HG03442 (cell line): ENCODE measurements at regions not wholly inside any gene's neighbourhood (a gene's known extent, or its start where the extent isn't known, plus 50 kb on each side); places are given as distances from the start of the nearest gene placed in this dataset.
A peak's percentile ranks its signal among the peaks of the same experiment; 100 is the strongest.
"Not testable (repeated sequence)": the region's sequence is repeated elsewhere in the genome, so short reads cannot be mapped to it uniquely, and the experiment has no call there.

Experiments
- ATAC-seq: cut with Tn5 transposase; IDR thresholded peaks from one replicate; pipeline ENCODE4 v1.9.1; 2021; ENCODE audit warnings: mild to moderate bottlenecking, moderate library complexity; ENCODE audit not compliant: unreplicated experiment

DNA sequence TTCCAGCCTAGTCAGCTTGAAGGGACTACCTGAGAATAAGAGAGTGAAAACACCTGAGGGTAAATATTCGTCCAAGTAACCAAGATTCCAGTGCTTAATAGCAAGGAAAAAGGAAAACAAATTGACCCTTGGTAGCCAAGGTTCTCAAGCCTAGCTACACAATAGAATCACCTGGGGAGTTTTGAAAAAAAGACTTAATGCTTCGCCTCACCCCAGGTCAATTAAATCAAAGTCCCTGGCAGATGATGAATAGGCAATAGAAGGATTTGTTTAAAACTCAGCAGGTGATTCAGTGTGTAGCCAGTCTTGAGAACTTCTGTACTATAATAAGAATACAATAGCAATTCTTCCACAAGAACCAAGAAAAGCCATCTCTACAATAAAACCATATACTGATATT, 500.2 kb downstream of the XIRP2 start:
- ATAC-seq = no peak

DNA sequence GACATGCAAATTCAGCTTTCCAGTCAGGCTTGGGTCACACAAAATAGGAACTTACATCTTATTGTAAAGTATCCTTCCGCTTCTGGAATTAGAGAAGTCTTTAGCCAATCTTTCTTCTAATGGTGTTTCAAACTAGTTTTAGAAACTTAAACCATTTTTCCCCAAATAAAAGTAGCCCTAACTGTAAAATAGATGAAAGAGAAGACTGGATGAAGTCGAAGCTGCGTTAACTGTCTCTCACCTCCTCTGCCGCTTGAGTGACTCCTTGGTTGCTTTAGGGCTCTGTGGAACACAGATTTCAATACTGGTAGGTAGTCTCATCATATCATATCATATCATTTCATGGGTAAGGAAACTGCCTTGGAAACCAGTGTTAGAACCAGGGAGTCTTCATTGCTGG, 498.4 kb downstream of the XIRP2 start:
- ATAC-seq = no peak

DNA sequence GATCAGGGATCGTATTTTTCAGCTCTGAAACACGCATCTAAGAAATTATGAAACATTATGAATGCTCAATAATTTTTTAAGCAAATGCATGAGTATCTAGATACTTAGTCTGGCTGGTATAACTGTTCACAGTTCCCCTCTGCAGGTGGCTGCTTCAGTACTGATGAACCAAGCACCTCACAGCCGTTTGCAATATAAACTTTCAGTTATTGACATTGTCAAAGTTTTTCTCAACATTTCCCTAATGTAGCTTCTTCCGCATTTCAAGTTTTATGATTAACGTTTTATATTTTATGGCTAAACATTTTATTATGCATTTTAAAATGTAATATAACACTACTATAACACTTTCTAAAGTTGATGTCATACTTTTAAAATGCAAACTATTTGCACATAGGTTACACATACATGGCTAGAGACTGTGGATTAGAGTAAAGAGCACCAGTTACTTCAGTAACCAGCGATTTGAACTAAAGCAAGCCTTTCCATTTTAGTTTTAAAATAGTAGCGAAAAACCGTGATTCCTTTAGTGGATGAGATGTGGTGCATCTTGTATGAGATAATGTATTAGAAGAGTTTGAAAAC, 495.4 kb downstream of the XIRP2 start:
- no peak for ATAC-seq

DNA sequence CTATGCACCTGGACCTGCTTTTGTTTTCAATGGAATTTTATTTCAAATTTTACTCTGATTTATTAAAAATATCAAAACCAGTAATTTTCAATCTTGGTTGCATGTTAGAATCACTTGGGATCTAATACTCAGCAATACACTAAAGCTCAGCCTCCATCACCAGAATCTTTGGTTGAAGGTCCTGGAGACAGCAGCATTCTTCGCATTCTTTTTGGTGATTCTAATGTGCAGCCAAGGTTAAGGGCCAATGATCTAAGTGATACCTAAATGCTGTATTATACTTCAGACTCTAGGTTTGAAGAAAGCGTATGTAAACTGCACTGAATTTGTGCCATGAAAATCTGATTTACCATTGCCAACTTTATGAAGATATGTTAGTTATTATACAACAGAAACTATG, 493.1 kb downstream of the XIRP2 start:
- ATAC-seq = no peak

DNA sequence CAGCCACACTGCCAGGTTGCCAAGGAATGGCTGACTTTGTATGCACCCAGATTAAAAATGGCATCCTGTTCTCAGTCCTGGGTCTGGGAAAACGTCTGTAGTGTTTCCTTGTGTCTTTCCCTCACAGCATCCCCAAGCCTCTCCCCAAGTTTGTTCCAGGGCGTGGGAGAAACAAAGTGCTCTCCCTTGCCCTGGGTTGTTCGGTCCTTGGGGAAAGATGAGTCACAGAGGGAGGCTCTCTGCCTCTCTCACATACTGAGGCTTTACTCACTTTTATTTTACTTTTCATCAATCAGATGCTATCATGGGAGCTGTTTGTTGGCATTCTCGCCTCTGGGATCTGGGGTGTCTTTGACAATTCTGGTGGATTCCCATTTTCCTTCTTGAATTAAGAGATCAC, 492.3 kb downstream of the XIRP2 start:
- no peak for ATAC-seq

DNA sequence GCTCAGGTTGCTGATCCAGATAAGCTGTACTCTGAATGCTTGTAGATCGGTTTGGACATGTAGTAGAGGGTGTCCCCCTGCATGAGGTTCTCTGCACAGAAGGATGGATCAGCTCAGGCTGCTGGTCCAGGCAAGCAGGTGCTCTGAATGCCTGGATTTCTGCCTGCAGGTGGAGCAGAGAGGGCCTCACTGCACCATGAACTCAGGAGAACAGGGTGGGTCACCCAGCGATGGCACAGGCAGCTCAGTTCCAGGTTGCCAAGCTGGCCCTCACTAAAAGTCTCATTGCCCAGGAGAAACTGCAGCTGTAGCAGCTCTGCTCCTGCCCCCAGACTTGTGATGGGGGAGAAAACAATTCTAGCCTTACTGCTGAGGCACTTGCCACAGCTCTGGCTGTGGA, 491.8 kb downstream of the XIRP2 start:
- no peak for ATAC-seq

DNA sequence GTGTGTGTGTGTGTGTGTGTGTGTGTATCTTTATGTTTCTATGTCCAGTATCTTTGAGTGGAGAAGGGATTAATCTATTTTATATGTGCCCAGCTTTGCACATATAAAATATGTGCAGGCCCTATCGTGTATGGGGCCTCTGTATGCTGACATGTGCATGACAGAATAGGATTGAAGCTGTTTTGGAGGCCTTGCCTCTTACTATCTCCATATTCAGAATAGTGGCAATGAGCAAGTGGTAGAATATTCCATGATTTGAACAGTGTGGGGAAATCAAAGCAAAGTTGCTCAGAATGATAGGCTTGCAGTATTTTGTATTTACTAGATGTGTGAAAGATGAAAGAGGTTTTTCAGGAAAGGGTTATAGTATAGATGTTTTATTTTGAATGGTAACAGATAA, 480.8 kb downstream of the XIRP2 start:
- ATAC-seq = no peak

DNA sequence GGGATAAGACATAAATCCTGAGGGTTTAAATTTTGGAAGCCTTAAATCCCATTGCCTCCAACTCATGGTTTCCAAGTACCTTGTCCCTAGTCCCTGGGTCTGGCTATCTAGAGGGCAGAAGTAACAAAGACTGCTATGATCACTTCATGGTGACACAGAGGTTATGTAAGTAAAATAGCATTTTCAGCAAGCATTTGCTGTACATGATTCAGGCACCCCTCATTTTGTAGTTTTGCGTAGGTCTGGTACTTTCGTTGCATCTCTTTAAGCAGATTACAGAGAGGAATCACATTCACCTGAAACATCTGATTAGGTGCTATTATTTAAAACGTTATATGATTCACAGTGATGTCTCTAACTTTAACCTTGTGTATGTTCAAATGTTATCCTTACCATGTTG, 480.1 kb downstream of the XIRP2 start:
- no peak for ATAC-seq

DNA sequence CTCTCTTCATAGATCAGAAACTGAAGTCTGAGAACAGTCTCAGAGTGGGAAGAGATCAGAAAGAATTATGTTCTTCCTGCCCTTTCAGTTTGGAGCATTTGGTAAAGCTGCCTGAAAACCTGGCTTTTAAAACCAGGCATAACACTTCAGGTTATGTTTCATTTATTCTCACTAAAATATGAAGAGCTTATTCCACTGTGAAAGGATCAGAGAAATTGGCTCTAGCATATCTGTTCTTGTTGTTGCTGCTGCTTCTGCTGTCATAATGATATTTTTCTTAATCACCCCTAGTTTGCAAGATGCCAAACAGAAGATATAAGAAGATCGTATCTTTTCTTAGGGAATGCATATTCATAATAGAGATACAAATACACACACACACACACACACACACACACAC, 476.9 kb downstream of the XIRP2 start:
- no peak for ATAC-seq

DNA sequence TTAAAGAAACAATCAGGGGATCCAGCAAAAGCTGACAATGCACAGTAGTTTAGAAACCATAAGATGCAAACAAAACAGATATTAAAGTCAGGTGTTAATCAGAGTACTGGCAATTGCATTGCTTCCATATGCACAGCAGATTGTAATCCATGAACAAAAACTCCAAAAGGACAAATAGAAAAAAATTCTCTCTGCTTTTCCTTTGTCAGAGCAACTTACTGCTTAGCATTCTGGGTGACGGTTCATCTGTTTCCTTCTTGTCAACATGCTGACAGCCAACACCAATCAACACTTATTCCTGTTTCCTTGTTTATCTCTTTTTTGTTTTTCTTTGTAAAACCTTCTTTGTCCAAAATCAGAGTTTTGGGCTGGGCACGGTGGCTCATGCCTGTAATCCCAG, 473.1 kb downstream of the XIRP2 start:
- ATAC-seq = no peak

DNA sequence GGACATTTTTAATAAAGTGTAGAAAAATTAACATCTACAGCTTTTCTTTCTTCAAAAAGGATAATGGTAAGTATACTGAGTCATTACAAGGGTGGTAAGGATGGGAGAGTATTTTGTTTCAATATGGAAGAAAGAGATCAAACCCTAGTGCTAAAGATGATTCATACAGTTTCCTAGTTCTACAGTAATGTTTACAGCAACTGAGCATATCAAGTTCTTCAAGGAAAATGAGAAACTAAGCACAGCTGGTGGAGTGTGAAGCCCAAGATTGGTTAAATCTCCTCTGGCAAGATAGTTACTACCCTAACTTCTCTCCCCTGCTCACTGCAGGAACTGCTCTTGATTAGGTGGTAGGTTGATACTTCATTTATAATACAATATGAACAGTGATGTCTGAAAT, 467.5 kb downstream of the XIRP2 start:
- ATAC-seq = no peak

DNA sequence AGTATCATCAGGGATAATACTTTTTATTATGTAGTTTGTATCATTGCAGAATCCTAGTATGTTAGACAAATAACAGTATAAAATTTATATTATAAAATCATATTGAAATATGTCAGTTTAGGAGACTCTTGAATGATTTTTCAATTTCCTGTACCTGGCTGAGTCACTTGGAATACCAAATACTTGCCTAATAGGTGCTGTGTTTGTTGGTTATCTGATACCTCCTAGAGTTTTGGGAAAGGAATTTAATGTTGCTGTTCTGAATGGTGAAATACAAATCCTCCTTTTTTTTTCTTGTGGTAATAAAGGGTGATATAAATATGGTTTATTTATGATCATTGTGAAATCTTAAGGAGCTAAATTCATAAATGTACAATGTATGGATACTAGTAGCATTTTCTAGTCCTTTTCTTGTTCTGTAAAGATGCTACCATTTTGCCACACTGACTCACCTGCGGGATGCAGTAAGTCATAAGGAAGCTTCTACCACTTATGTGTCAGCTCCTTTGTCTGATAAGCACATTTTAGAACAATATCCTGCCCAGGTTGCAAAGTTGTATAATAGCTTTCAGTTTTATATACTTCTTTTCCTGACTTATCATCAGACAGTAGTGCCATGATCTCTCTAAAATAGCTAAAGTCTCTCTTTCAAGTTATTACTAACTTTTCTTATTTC, 465.5 kb downstream of the XIRP2 start:
- ATAC-seq = no peak

DNA sequence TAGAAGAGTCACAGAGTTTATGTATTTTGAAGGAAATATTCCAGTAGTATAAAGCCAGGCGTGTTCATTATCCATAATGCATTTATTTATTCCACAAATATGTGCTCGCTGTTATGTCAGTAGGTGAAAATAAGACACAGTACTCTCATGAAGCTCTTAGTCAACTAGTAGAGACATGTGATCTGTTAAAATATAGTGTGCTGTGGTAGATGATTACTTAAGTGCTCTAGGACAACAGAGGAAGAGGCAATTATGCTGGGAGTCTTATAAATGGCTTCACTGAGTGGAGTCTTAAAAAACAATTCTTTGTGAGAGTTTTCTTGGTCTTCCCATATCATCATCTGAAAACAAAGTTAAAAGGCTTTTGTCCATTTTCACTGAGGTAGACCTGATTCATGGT, 457.3 kb downstream of the XIRP2 start:
- no peak for ATAC-seq

DNA sequence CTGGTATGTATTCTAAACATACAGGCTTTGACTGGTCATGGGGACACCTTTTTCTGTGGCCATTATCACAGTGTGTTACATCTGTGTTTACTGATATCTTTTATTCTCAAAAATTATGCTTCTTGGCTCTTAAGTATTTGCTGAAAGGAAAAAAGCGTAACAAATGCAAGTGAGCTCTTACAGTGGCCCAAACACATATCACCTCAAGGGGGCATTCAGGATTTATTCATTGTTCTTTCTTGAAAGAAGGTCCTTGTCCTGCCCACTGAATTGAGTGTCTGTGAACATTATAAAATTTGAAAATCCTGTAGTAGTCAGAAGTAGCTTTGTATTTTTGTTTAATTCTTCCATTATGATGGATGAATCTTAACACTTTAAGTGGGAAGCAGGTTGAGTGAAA, 454.5 kb downstream of the XIRP2 start:
- no peak for ATAC-seq

DNA sequence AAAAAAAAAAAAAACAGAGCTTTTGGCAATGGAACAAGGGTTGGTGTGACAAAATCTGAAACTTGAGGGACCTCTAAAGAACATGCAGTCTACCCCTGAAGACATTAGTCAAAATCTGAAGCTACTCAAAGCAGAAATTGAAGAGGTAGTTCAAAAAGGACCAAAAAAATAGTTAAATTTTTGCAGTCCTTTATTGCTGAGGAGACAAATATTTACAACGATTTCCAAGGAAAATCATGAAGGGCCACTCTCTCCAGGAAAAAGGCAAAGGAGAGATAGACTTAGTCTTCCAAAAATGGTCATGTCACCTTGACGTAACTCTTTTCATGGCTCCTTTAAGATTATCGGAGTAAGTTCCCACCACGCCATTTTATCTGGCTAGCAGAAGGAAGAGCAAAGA, 452.0 kb downstream of the XIRP2 start:
- no peak for ATAC-seq

DNA sequence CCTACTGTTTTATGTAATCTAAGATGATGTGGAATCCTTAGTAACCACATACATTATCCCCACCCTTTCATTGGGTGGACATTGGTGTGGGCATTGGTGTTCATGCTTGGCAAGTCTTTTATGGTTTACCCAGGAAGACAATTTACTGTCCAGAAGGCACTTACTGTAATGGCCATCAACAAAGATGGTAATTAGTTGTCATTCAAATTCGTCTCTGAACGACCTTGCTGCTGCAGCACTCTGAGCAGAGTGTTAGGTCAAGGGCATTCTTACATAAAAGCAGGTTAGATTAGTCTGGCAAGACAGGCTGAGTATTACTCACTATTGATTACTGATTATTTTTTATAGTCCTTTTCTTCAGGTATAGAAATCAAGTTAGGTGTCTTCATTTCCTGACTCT, 447.9 kb downstream of the XIRP2 start:
- no peak for ATAC-seq

DNA sequence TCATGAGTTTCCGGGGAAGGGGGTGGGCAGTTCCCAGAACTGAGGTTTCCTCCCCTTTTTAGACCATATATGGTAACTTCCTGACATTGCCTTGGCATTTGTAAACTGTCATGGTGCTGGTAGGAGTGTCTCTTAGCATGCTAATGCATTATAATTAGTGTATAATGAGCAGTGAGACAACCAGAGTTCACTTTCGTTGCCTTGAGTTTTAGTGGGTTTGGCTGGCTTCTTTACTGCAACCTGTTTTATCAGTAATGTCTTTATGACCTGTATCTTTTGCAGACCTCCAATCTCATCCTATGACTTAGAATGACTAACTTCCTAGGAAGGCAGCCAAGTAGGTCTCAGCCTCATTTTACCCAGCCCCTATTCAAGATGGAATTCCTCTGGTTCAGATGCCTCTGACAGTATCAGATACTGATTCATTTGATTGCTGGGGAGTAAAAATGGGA, 447.3 kb downstream of the XIRP2 start:
- no peak for ATAC-seq

DNA sequence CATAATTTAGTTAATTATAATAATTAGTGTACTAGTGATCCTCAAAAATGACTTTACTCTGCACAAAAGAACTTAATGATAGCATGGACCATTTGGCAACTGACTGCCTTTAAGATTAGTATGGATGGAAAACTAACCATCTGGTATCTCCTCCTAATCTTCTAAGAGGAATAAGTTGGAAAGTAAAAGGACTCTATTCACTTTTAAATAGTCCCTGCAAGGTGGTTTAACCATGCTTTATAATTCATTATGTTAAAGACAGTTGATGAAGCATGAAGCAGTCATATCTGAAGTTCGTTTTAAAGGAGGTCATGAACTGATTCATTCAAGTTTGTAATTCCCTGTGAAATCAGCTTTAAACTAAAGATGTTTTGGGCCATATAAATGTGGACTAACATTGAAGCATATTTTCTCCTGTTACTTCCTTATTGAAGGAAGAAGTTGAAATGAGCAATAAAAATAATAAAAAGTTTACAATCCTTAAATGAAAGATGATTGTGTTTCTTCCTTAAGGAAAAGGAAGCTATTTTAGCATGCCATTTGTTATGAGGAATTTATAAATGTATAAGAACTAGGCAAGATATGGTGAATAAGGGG, 446.0 kb downstream of the XIRP2 start:
- ATAC-seq = no peak

DNA sequence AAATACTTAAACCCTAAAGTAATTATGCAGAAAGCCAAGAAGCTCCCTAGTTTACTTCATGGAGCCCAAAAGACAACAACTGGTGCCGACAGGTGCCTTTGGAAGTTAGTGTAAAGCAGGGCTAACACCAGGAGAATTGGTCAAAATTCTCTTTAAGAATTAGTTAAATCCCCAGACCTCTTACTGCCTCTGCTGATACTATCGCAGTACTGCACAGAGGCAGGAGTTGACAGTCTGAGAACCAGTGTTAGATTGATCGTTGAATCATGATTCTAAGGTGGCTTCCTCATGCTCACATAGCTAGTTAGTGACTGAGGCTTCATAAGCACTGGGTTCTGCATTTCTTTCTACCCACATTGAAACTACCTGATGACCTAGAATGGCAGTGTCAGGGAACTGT, 445.0 kb downstream of the XIRP2 start:
- ATAC-seq = no peak

DNA sequence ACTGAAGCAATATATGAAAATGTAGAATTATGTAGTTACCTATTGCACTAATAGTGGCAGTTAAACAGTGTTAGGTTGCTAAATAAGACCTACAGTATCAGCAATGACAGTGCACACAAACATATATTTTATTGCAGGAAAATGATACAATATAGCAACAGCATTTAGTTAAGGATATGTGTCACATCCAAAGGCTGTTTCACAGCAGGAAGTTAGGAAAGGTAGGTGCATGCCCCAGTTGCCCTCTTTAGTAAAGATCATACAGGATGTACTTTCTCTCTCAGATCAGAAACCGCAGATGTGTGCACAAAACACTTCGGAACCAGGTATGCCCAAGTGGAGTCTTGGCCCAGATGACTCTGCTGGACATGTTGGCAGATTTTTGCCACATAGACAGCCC, 444.1 kb downstream of the XIRP2 start:
- no peak for ATAC-seq

DNA sequence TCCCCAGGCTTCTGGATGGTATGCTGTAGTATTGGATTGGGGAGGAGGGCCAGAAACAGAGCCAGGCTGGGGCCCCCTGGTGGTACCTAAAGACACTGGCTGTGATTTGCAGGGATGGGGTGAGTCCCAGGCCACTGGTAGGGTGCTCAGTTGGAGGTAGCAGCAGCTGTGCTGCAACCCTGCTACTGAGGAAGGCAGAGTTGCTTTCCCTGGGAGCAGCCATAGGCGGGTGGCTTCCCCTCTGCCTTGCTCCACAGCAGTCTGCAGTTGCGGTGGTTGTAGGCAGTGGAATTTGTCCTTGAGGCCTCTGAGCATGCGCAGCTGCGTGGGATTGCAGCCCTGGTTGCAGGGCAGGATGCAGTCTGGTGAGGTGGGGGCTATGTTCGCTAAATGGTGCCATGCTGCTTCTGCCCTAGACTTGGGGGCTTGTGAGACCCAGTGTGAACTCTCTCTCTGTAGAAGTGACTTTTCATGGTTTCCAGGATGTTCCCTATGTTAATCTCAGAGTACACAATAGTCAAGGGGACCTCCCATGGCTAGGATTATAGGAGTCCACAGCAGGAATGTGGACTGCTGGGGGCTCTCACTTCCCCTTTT, 443.5 kb downstream of the XIRP2 start:
- ATAC-seq = peak; percentile 75

DNA sequence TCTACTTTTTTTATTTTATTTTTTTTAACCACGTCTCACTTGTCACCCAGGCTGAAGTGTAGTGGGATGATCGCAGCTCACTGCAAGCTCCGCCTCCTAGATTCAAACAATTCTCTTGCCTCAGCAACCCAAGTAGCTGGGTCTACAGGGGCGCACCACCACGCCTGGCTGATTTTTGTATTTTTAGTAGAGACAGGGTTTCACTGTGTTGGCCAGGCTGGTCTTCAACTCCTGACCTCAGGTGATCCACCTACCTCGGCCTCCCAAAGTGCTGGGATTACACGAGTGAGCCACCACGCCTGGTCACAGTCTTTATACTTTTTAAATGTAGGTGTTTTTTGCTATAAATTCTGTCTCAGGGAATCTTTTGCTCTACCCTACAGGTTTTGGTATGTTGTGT, 440.5 kb downstream of the XIRP2 start:
- ATAC-seq = not testable (repeated sequence)
